ENCODE measurements at regions not wholly inside any gene's neighbourhood (a gene's known extent, or its start where the extent isn't known, plus 50 kb on each side); places are given as distances from the start of the nearest gene placed in this dataset.
"Not testable (repeated sequence)": the region's sequence is repeated elsewhere in the genome, so short reads cannot be mapped to it uniquely, and the experiment has no call there.

DNA sequence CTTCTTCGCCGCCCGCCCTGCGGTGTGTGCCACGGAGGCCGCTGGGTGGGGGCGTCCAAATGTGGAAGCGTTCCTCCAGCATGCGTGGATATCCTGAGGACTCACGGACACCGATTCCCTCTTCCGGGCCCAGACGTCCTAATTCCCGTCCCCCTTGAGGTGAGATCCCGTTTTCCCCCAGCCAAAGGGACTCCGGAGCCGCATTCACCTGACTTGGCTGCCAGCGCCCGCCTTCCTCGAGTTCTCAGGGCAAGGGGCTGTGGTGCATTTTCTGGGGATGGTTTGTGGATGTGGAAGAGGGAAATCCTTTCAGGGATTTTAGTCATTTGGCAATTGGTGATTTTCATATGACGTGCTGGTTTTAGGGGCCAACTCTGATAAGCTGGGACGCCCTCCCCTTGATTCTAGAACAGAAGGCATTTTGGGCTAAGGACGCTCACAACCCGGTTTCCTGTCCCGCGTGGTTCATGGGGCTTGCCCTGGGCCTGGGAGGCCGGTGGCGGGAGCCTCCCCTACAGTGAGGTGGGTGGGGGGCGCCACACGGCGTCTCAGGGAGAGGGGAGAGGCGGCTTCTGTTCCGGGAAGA, 165.4 kb downstream of the ACTR3B start:
- H3K36me3 Mint-ChIP-seq (ENCODE audit: low read depth): no peaks in the 10 kb centered on the region
- ATAC-seq: no peak
- H3K9me3 Mint-ChIP-seq: peaks cover 11% of the 10 kb centered on the region
- H3K27me3 Mint-ChIP-seq: peaks cover 27% of the 10 kb centered on the region
- no peak for DNase-seq
- TF ChIP-seq, protein P1, sequence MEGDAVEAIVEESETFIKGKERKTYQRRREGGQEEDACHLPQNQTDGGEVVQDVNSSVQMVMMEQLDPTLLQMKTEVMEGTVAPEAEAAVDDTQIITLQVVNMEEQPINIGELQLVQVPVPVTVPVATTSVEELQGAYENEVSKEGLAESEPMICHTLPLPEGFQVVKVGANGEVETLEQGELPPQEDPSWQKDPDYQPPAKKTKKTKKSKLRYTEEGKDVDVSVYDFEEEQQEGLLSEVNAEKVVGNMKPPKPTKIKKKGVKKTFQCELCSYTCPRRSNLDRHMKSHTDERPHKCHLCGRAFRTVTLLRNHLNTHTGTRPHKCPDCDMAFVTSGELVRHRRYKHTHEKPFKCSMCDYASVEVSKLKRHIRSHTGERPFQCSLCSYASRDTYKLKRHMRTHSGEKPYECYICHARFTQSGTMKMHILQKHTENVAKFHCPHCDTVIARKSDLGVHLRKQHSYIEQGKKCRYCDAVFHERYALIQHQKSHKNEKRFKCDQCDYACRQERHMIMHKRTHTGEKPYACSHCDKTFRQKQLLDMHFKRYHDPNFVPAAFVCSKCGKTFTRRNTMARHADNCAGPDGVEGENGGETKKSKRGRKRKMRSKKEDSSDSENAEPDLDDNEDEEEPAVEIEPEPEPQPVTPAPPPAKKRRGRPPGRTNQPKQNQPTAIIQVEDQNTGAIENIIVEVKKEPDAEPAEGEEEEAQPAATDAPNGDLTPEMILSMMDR (IDR thresholded peaks at IDR 0.05): no peak
- ChIA-PET POLR2A (no interaction called here), CTCF (no interaction called here)
- no peak overlapping the region for H3K4me3 Mint-ChIP-seq
- intact Hi-C loops (cut with micrococcal nuclease): no loop called here
- H3K27ac Mint-ChIP-seq: no peak overlapping the region
- no peaks in the 10 kb centered on the region for H3K4me1 Mint-ChIP-seq (ENCODE audit: low read depth)

DNA sequence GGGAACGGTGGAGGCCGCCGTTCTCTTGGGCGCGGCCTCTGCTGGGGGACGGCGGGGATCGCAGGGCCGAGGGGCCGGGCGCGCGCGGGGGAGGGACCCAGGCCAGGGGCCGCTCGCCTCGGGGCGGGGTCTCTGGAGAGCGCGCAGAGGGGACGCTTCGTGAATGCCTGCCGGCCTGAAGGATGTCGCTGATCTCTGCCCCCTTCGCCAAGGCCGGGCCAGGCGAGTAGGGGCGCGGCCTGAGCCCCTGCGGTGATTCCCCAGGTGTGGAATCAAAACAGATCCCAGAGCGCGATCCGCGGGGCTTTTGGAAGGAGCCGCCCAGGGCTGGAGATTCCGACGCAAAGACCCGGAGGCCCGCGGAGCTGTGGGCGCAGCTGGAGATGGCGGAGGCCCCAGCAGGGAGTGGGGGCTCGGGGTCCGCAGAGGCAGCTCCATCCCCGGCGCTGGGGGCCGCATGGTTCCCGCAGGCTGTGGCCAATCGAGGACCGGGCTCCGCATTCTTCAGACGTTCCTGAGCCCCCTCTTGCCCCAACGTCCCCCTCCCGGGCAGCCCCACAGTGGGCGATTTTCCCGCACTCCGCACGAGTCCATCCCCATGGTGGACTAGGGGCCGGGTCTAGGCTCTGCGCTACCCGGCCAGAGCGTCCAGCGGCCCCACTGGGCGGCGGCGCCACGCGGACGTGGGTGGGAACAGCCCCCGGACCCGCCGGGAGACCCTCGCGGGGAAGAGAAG, 166.0 kb downstream of the ACTR3B start:
- ChIA-PET POLR2A (no interaction called here), CTCF (no interaction called here)
- DNase-seq (no peak), ATAC-seq (no peak)
- Mint-ChIP-seq H3K4me3 (no peak overlapping the region), H3K27me3 (peaks cover 27% of the 10 kb centered on the region), H3K36me3 (ENCODE audit: low read depth) (no peaks in the 10 kb centered on the region), H3K4me1 (ENCODE audit: low read depth) (no peaks in the 10 kb centered on the region), H3K9me3 (peaks cover 6% of the 10 kb centered on the region), H3K27ac (no peak overlapping the region)
- intact Hi-C loops (cut with micrococcal nuclease): no loop called here
- TF ChIP-seq, protein P1 (IDR thresholded peaks at IDR 0.05): no peak

DNA sequence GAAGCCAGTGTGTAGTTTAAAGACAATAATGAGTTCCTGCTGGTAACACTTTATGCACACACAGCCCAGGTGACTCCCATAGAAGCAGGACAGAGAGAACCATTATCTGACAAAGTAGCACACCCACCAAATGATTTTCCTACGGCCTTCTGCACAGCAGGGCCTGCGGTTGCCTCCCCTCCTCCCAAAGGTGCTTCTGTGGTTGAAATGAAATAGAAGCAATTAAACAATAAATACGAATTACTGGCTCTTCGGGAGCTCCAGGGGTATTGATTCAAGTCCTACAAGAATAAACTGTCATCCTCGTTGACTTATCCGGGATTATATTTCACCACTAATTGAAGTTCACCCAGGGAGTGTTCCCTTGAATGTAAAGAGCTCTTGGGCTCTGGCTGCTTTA, 172.1 kb downstream of the ACTR3B start:
- Mint-ChIP-seq H3K27me3 (peaks cover 1% of the 10 kb centered on the region), H3K4me3 (no peak overlapping the region), H3K36me3 (ENCODE audit: low read depth) (no peaks in the 10 kb centered on the region), H3K9me3 (peaks cover 2% of the 10 kb centered on the region), H3K4me1 (ENCODE audit: low read depth) (no peaks in the 10 kb centered on the region), H3K27ac (no peak overlapping the region)
- intact Hi-C loops (cut with micrococcal nuclease): no loop called here
- POLR2A ChIA-PET: no interaction called here
- TF ChIP-seq, protein P1 (IDR thresholded peaks at IDR 0.05): no peak
- ATAC-seq: no peak
- CTCF ChIA-PET: no interaction called here
- no peak for DNase-seq

DNA sequence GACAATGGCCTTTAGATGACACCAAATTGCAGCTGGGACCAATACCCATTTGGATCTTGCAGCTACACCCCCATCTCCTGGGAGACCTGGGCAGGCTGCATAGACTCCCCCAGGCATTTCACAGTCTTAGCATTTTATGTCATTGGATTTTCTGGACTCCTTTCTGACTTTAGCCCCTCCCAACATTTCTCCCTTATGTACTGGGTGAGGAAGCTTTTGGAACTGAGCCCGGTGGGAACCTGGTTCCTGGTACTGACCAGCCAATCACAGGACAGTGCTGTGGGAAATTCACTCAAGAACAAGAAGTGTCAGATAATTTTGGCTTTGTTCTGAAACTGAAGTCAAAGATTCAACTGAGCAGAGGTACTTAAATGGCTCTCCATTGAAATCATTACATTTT, 177.7 kb downstream of the ACTR3B start:
- Mint-ChIP-seq H3K27ac (no peak overlapping the region), H3K4me3 (no peak overlapping the region), H3K36me3 (ENCODE audit: low read depth) (no peaks in the 10 kb centered on the region), H3K9me3 (no peaks in the 10 kb centered on the region), H3K27me3 (no peaks in the 10 kb centered on the region), H3K4me1 (ENCODE audit: low read depth) (no peaks in the 10 kb centered on the region)
- no peak for ATAC-seq
- intact Hi-C loops (cut with micrococcal nuclease): no loop called here
- TF ChIP-seq, protein P1 (IDR thresholded peaks at IDR 0.05): no peak
- POLR2A ChIA-PET: no interaction called here
- no peak for DNase-seq
- CTCF ChIA-PET: no interaction called here

DNA sequence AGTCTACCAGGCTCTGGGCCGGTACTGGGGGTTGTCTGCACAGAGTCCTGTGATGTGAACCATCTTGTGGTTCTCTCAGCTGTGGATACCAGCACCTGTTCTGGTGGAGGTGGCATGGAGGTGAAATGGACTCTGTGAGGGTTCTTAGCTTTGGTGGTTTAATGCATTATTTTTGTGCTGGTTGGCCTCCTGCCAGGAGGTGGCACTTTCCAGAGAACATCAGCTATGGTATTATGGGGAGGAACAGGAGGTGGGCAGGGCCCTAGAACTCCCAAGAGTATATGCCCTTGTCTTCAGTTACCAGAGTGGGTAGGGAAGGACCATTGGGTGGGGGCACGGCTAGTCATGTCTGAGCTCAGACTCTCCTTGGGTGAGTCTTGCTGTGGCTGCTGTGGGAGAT, 187.1 kb downstream of the ACTR3B start:
- ATAC-seq; H3K36me3 Mint-ChIP-seq (ENCODE audit: low read depth); H3K27ac Mint-ChIP-seq; intact Hi-C loops (cut with micrococcal nuclease); DNase-seq; H3K4me3 Mint-ChIP-seq; H3K9me3 Mint-ChIP-seq; H3K27me3 Mint-ChIP-seq; H3K4me1 Mint-ChIP-seq (ENCODE audit: low read depth); CTCF ChIA-PET; POLR2A ChIA-PET: not testable (repeated sequence)

Measured in activated CD8-positive, alpha-beta T cell treated with anti-CD3 and anti-CD28 coated beads for 36 hours (primary cell).